Spleen (tissue), 7 donors: ENCODE measurements at regions not wholly inside any gene's neighbourhood (a gene's known extent, or its start where the extent isn't known, plus 50 kb on each side); places are given as distances from the start of the nearest gene placed in this dataset.

Experiments
- CTCF ChIP-seq, 11 experiments: fragments of 200-600 bp in 7 of 11; fragments of 450-650 bp in 4 of 11; sonication (generic) in 4 of 11; IDR thresholded peaks in 8 of 11; conservative IDR thresholded peaks in 3 of 11; 1 replicate in 7 of 11; 2 replicates in 4 of 11; pipeline versions ENCODE4 v1.4.0 to v1.8.0; 2016 to 2021; ENCODE audit warnings: antibody characterized with exemption in 11 of 11, inconsistent platforms in 4 of 11, mild to moderate bottlenecking in 1 of 11
- POLR2A ChIP-seq, 3 donors: fragments of 450-650 bp; IDR thresholded peaks; one replicate each; pipeline ENCODE4 v1.5.1; 2017; ENCODE audit warnings: antibody characterized with exemption in 3 of 3, mild to moderate bottlenecking in 1 of 3
- POLR2AphosphoS5 ChIP-seq, 3 donors: sonication (generic); formaldehyde crosslinking; IDR thresholded peaks; one replicate each; pipeline ENCODE4 v1.5.1; 2017; ENCODE audit warnings: antibody characterized with exemption in 3 of 3
- donor health status: DM: no; HTN: no; CAD: no; lungs with moderate emphysema.
- donor health status: DM: no; HTN: no; CAD: no.
- donor health status: DM: no; HTN: no; CAD: no.

DNA sequence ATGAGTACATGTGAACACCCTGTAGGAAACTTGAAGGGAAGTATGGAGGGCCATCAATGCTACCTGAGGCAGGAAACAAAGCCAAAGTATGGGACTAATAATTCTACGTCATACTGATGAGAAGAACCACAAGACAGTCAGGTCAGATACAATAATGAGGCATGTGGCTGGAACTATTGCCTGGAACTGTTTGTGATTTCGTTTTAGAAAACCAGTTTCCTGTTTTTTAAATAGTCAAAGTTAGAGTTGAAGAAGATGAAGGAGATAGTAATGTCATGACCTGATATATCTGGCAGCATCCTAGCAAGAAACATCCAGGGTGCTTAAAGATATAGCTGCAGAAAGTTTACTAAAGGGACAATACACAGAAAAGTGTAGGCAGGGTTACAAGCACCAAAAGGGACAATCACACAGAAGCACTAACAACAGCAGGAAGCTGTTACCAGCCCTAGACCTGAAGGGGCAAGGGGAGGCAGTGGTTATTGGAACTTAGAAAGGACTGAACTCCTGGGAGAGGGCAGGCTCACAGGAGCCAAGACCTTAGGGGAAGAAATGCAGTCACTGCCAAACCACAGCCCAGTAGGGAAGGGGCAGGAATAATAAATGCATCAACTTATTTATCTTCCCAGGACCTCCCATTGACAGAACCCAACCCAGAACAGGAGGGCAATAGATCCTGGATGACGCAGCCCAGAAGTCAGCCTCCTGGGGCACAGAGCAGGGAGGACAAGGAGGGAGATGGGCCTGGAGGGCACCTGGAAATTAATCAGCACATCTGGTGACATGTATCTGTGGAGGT lies 302.1 kb upstream of the STT3B start:
- TF ChIP-seq CTCF (IDR thresholded peaks at IDR 0.05 in 8 of 11, conservative IDR thresholded peaks at IDR 0.05 in 3 of 11) (no peak), POLR2A (IDR thresholded peaks at IDR 0.05) (no peak), POLR2AphosphoS5 (IDR thresholded peaks at IDR 0.05) (no peak)
